ENCODE measurements at regions not wholly inside any gene's neighbourhood (a gene's known extent, or its start where the extent isn't known, plus 50 kb on each side); places are given as distances from the start of the nearest gene placed in this dataset.

DNA sequence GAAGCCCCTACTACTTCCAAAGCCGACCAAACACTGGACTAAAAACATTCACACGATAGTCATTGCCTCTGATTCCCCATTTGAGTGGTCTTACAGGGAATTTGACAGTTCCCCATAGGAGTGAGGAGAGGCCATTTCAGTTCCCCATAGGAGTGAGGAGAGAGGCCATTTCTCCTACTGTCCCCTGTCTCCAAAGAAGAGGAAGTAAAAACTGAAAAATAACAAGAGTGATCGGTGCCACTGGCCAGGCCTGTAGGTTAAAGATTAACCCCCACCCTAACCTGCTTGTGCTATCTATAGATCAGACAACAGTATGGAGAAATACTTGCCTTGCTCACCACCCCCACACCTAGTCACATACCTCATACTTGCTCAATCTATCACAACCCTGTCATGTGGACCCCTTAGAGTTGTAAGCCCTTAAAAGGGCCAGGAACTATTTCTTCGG lies 204.0 kb upstream of the MOCS1 start (continued):
- TF ChIP-seq, protein P1, sequence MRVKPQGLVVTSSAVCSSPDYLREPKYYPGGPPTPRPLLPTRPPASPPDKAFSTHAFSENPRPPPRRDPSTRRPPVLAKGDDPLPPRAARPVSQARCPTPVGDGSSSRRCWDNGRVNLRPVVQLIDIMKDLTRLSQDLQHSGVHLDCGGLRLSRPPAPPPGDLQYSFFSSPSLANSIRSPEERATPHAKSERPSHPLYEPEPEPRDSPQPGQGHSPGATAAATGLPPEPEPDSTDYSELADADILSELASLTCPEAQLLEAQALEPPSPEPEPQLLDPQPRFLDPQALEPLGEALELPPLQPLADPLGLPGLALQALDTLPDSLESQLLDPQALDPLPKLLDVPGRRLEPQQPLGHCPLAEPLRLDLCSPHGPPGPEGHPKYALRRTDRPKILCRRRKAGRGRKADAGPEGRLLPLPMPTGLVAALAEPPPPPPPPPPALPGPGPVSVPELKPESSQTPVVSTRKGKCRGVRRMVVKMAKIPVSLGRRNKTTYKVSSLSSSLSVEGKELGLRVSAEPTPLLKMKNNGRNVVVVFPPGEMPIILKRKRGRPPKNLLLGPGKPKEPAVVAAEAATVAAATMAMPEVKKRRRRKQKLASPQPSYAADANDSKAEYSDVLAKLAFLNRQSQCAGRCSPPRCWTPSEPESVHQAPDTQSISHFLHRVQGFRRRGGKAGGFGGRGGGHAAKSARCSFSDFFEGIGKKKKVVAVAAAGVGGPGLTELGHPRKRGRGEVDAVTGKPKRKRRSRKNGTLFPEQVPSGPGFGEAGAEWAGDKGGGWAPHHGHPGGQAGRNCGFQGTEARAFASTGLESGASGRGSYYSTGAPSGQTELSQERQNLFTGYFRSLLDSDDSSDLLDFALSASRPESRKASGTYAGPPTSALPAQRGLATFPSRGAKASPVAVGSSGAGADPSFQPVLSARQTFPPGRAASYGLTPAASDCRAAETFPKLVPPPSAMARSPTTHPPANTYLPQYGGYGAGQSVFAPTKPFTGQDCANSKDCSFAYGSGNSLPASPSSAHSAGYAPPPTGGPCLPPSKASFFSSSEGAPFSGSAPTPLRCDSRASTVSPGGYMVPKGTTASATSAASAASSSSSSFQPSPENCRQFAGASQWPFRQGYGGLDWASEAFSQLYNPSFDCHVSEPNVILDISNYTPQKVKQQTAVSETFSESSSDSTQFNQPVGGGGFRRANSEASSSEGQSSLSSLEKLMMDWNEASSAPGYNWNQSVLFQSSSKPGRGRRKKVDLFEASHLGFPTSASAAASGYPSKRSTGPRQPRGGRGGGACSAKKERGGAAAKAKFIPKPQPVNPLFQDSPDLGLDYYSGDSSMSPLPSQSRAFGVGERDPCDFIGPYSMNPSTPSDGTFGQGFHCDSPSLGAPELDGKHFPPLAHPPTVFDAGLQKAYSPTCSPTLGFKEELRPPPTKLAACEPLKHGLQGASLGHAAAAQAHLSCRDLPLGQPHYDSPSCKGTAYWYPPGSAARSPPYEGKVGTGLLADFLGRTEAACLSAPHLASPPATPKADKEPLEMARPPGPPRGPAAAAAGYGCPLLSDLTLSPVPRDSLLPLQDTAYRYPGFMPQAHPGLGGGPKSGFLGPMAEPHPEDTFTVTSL (CRISPR knock-in tag; IDR thresholded peaks at IDR 0.05; ENCODE audit: borderline replicate concordance), result peak; percentile 54; the same call in 1 of the 2 replicates
- 0 out of 2 replicates have a peak, but pooled peaks have one; percentile 35 for TF ChIP-seq ZNF605 (CRISPR knock-in tag; IDR thresholded peaks at IDR 0.05)
- TF ChIP-seq, protein P2, sequence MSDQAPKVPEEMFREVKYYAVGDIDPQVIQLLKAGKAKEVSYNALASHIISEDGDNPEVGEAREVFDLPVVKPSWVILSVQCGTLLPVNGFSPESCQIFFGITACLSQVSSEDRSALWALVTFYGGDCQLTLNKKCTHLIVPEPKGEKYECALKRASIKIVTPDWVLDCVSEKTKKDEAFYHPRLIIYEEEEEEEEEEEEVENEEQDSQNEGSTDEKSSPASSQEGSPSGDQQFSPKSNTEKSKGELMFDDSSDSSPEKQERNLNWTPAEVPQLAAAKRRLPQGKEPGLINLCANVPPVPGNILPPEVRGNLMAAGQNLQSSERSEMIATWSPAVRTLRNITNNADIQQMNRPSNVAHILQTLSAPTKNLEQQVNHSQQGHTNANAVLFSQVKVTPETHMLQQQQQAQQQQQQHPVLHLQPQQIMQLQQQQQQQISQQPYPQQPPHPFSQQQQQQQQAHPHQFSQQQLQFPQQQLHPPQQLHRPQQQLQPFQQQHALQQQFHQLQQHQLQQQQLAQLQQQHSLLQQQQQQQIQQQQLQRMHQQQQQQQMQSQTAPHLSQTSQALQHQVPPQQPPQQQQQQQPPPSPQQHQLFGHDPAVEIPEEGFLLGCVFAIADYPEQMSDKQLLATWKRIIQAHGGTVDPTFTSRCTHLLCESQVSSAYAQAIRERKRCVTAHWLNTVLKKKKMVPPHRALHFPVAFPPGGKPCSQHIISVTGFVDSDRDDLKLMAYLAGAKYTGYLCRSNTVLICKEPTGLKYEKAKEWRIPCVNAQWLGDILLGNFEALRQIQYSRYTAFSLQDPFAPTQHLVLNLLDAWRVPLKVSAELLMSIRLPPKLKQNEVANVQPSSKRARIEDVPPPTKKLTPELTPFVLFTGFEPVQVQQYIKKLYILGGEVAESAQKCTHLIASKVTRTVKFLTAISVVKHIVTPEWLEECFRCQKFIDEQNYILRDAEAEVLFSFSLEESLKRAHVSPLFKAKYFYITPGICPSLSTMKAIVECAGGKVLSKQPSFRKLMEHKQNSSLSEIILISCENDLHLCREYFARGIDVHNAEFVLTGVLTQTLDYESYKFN (CRISPR knock-in tag; conservative IDR thresholded peaks at IDR 0.05), result peak; percentile 69
- TF ChIP-seq ZNF773 (CRISPR knock-in tag; IDR thresholded peaks at IDR 0.05; ENCODE audit: borderline replicate concordance), result 0 out of 2 replicates have a peak, but pooled peaks have one; percentile 29
- TF ChIP-seq BHLHE40 (IDR thresholded peaks at IDR 0.05; ENCODE audit: low read length), result no peak
- TF ChIP-seq, protein P3, sequence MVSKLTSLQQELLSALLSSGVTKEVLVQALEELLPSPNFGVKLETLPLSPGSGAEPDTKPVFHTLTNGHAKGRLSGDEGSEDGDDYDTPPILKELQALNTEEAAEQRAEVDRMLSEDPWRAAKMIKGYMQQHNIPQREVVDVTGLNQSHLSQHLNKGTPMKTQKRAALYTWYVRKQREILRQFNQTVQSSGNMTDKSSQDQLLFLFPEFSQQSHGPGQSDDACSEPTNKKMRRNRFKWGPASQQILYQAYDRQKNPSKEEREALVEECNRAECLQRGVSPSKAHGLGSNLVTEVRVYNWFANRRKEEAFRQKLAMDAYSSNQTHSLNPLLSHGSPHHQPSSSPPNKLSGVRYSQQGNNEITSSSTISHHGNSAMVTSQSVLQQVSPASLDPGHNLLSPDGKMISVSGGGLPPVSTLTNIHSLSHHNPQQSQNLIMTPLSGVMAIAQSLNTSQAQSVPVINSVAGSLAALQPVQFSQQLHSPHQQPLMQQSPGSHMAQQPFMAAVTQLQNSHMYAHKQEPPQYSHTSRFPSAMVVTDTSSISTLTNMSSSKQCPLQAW (CRISPR knock-in tag; IDR thresholded peaks at IDR 0.05), result peak; percentile 99
- peak; percentile 59; the same call in 1 of the 2 replicates for TF ChIP-seq SOX5 (CRISPR knock-in tag; IDR thresholded peaks at IDR 0.05; ENCODE audit: borderline replicate concordance)
- TF ChIP-seq NKX3-1 (CRISPR knock-in tag; IDR thresholded peaks at IDR 0.05), result 0 out of 2 replicates have a peak, but pooled peaks have one; percentile 37
- TF ChIP-seq MAZ (IDR thresholded peaks at IDR 0.05; ENCODE audit: borderline replicate concordance, low read depth, low read length), result no peak
- no peak for TF ChIP-seq MAZ (CRISPR knock-in tag; IDR thresholded peaks at IDR 0.05; ENCODE audit: low read depth)
- 0 out of 2 replicates have a peak, but pooled peaks have one; percentile 29 for TF ChIP-seq DNMT3B (CRISPR knock-in tag; conservative IDR thresholded peaks at IDR 0.05)
- TF ChIP-seq HNRNPUL1 (IDR thresholded peaks at IDR 0.05; ENCODE audit: low read depth, low read length), result peak; percentile 74; the same call in 1 of the 2 replicates
- TF ChIP-seq, protein P4, sequence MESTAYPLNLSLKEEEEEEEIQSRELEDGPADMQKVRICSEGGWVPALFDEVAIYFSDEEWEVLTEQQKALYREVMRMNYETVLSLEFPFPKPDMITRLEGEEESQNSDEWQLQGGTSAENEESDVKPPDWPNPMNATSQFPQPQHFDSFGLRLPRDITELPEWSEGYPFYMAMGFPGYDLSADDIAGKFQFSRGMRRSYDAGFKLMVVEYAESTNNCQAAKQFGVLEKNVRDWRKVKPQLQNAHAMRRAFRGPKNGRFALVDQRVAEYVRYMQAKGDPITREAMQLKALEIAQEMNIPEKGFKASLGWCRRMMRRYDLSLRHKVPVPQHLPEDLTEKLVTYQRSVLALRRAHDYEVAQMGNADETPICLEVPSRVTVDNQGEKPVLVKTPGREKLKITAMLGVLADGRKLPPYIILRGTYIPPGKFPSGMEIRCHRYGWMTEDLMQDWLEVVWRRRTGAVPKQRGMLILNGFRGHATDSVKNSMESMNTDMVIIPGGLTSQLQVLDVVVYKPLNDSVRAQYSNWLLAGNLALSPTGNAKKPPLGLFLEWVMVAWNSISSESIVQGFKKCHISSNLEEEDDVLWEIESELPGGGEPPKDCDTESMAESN (CRISPR knock-in tag; conservative IDR thresholded peaks at IDR 0.05), result peak; percentile 70
- TF ChIP-seq DMAP1 (CRISPR knock-in tag; IDR thresholded peaks at IDR 0.05), result no peak
- TF ChIP-seq, protein P5, sequence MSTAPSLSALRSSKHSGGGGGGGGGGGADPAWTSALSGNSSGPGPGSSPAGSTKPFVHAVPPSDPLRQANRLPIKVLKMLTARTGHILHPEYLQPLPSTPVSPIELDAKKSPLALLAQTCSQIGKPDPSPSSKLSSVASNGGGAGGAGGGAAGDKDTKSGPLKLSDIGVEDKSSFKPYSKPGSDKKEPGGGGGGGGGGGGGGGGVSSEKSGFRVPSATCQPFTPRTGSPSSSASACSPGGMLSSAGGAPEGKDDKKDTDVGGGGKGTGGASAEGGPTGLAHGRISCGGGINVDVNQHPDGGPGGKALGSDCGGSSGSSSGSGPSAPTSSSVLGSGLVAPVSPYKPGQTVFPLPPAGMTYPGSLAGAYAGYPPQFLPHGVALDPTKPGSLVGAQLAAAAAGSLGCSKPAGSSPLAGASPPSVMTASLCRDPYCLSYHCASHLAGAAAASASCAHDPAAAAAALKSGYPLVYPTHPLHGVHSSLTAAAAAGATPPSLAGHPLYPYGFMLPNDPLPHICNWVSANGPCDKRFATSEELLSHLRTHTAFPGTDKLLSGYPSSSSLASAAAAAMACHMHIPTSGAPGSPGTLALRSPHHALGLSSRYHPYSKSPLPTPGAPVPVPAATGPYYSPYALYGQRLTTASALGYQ (CRISPR knock-in tag; IDR thresholded peaks at IDR 0.05), result 0 out of 2 replicates have a peak, but pooled peaks have one; percentile 44
